D341Med (cell line): ENCODE measurements at regions not wholly inside any gene's neighbourhood (a gene's known extent, or its start where the extent isn't known, plus 50 kb on each side); places are given as distances from the start of the nearest gene placed in this dataset.
"Not testable (repeated sequence)": the region's sequence is repeated elsewhere in the genome, so short reads cannot be mapped to it uniquely, and the experiment has no call there.

ENCODE experiments used
- DNase-seq: peaks from one replicate; pipeline ENCODE4 v3.0.0; 2012; ENCODE audit warnings: low spot score

DNA sequence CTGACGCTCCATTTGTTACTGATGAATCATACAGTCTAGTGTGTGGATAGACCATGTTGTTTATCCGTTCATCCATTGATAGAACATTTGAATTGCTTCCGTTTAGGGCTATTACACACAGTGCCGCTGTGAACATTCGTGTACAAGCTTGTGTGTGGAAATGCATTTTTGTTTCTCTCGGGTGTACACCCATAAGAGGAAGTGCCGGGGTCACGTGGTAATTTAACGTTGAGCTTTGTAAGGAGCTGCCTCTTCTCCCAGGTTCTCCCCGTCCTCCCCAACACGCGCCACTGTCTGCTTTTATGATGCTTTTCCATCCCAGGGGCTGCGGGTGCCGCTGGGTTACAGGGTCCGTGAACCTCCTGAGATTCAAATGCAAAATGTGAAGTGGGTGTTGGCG lies 142.3 kb downstream of the IGLL1 start:
- DNase-seq = no peak

DNA sequence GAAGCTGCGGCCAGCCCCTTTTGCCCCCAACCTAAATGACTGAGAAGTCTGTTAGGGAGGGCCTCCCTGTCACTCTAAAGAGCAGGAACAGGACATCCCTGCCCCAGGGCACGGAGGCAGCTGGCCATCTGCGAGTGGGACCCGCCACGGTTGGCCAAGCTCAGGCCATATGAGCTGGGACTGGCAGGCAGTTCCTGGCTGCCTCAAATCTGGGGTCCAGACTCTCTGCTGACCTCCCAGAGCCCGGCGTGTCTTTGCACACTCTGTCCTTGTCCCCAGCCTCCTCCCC lies 143.0 kb downstream of the IGLL1 start:
- not testable (repeated sequence) for DNase-seq

DNA sequence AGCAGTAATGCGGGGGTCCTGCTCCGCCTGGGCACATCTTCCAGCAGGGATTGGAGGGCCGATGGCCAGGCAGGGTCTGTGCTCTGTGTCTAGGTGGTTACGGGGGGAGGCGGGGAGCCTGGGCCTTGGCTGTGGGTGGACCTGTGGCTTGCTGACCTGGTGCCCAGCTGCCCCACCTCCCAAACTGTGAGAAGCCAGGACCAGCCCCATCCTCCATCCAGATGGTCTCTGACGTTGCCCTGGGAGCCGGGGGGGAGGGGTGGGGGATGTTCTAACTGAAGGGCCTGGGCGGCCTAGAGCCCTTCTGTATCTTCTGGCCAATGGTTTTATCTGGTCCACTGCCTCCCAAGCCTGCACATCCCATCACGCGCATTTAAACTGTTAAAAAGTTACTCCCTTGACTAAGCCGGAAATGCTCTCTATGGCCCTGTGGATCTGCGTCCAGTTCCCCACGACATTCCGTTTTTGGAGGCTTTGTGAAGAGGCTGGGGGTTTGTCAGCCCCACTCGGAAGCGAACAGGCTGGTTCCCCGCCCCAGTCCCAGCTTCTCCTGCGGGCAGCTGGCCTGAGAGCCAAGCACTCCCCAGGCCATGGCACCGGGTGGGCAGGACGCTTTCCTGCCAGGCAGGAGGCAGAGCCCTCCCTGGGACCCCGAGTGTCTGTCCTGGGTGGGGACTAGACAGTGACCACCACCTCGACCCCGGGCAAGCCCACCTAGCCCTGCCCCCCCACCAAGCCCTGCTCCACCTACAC lies 143.6 kb downstream of the IGLL1 start:
- DNase-seq = not testable (repeated sequence)

DNA sequence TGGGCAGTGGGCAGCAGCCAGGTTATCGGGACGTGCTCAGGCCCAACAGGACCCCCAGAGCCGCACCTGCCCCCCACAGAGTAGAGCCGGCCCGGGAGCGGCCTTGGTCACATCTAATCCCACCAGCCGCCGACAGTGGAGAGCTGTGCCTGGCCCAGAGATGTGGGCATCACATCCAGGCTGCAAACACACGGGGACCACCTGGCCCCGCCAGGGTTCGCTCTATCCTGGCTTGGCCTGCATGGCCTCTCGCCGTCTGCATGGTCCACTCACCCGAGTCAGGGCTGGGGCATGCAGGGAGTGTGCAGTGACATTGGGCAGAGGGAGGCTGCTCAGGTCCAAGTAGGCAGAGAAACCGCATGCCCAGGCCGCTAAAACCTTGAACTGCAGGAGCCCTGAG lies 144.9 kb downstream of the IGLL1 start:
- not testable (repeated sequence) for DNase-seq

DNA sequence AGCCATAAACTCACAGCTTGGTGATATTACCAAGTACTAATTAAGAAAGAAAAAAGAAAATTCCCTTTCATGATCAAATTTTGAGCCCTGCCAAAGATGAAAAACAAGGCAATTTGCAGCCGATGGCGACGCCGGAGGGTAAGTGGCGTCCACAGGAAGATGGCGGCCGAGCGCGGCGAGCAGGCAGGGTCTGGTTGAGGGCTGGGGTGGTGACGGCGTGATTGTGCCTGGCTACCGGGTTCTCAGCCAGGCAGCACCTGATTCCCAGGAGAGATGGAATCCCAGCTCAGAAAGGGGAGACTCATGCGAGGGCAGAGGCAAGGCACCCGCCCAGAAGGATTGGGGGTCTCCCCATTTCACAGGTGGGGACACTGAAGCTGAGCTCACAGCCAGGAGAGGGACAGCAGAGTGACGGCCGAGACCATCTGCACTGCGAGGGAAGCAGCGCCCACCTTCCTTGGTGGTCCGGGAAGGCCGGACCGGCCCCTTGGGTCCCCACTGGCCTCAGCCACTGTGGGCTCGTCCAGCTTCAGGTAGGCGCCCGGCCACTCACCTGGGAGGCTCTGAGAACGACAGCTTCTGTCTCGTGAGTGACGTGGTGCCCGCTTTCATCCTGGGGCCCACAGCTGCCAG lies 145.8 kb downstream of the IGLL1 start:
- DNase-seq = not testable (repeated sequence)

DNA sequence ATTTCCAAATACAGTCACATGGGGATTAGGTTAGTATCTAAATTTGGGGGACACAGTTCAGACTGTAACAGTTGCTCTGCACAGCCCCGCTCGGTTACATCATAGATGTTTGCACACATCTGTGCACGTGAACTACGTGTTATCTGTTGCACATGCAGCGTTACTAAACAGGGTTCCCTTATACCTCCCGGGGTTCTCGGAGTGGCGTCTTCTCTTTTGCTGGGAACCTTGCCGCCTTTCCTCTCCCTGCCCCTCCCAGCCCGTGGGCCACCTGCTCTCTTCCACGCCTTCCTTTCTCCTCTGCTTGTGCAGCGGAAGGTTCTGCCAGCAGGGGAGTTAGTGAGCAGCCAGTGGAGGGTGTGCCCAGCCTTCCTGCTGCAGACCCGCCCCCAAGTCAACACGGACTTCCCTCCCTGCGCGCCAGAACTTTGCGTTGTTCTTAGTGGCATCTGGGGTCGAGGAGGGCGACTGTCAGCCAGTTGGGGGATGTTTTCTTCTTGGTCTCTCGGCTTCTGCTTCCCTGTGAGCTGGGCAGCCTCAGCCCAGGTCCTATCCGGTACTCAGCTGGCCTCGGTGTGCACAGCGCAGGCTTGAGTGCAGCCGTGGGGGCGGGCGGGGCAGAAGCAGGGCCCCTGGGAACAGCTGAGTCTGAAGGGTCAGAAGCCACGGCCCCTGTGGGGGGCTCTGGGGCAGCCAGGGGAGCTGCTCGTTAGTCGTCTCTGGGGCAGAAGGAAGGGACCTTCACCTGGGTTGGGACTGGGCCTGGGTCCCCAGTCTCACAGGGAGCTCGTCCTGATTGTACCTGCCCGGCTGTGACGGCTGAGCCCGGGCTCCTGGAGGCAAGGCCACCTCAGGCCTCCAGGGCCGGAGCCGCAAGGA lies 146.7 kb downstream of the IGLL1 start:
- not testable (repeated sequence) for DNase-seq

DNA sequence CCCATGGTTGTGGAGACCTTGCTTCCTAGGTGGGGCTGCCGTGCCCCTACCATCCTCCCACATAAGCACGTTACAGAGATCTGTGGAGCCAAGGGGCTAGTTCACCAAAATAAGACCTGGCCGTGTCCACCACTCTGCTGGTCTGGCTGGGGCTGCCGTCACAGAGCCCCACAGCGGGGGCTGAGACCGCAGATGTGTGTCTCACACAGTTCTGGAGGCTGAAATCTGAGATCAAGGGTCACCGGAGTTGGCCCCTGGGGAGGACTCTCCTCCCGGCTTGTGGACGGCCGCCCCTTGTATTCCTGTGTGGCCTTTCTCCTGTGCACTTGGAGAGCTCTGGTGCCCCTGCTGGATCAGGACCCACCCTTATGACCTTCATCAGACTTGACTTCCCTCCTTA lies 147.4 kb downstream of the IGLL1 start:
- not testable (repeated sequence) for DNase-seq

DNA sequence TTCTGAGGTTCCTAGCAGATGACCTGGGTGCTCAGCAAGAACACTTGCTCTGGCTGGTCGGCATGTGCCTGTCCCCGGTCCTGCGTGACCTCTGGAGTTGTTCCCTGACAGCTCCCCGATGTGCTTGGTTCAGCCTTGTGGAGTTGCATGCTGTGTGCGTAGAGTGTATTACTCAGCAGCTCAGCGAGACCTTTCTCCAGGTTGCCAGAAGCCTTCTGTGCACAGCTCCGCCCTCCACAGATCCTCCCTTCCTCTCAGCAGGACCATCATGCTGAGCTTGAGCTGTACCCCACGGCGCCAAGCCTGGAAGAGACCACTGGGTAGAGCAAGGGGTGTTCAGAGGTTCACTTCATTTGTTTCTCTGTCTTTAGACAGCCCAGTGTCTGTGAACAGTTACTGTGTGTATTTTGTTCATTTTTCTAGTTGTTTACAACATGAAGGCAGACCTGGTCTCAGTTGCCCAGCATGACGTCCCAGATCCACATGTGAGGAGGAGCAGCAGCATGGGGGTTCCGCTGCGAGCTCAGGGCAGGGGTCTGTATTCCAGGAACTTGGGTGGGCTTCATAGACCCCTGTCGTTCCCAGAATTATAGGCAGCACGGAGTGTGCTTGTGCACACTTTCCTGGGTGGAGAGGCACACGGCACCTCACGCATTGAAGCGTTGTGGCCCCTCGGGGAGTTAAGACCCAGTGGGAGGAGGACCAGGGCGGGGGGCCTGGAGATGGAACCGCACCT lies 148.6 kb downstream of the IGLL1 start:
- DNase-seq = no peak

DNA sequence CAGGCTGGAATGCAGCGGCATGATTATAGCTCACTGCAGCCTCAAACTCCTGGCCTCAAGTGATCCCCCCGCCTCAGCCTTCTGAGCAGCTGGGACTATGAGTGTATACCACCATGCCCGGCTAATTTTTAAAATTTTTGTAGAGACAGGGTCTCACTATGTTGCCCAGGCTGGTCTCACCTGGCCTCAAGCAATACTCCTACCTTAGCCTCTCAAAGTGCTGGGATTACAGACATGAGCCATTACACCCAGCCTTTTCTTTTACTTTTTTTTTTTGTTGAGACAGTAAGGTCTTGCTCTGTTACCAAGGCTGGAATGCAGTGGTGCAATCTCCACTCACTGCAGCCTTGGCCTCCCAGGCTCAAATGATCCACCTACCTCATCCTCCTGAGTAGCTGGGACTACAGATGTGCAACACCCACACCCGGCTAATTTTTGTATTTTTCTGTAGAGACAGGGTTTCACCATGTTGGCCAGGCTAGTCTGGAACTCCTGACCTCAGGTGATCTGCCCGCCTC lies 155.5 kb downstream of the IGLL1 start:
- DNase-seq = not testable (repeated sequence)

DNA sequence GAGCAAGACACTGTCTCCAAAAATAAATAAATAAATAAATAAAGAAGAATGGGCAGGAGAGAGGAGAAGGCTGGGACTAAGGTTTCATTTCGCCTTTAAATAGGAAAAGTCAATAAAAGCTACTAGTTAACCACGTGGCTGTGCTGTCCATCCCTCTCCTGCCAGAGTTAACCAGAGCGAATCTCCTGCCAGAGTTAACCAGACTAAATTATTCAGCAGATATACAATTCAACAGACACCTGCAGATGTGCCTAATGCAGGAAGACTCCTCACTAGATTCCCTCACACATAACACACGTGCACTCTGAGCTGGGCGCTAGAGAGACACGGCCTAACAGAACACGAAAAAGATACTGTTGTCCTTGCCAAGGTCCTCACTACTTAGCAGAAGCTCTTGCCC lies 156.1 kb downstream of the IGLL1 start:
- DNase-seq = no peak

DNA sequence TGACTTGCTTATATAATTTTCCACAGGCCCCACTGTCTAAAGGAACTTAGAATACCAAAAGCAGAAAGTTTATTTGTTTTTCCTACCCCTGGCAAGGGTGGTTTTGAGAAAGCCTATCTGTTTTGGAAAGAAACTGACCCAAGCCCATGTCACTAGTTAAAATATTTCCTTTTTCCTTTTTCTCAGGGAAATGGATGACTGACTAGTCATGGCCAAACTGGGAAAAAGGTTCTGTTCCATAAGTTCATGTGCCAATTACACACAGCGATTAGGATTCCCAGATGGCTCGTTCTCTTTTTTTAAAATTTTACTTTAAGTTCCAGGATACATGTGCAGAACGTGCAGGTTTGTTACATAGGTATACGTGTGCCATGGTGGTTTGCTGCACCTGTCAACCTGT lies 157.8 kb downstream of the IGLL1 start:
- not testable (repeated sequence) for DNase-seq

DNA sequence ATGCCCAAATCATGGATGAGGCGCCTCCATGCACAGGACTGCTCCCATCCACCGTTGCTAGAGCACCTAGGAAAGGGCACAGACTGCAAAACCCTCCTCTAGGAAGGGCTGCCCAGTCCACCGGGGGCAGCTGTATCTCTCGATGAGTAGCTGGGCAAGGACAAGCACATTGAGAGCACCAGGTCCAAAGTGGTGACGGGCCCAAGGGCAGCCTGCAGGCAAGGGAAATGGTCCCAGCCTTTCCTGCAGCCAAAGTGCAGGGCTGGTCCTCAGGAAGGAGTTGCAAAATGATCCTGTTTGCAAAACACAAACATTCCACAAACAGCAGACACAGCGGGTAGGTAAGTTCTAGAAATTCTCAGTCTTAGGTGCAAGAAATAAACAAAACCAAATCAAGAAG lies 158.8 kb downstream of the IGLL1 start:
- DNase-seq = not testable (repeated sequence)

DNA sequence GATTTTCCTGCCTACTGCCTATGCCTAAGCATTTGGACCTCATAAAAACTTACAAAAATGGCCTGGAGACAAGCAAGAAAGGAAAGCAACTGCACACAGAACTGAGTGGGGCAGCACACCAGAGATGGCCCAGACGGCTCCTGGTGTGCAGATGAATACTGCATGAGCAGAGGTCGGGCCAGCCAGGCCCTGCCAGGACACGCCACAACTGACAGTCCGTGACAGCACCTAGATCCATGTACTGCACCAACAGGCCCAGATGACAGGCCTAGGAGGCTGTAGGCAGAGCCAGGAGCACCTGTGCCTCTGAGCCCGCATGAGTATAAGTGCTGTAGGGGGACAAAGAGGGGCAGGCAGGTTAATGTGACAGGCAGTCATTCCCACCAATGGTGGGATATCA lies 160.2 kb downstream of the IGLL1 start:
- DNase-seq = no peak

DNA sequence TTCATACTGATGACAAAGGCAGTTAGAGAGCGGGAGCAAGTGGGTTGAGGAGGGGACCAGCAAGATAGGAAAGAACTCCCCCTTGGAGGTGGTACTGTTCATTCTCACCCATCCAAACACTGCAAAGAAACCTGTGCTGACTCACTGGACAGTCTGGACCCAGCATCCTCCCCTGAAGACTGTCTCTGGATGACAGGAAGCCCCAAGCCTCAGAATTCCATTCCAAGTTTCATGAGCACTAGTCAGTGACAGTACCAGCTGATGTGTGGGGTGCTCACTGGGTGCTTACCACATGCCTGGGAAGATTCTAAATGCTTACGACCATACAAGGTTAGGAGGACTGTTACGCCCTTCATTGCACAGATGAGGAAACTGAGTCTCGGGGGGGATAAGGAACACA lies 160.9 kb downstream of the IGLL1 start:
- no peak for DNase-seq

DNA sequence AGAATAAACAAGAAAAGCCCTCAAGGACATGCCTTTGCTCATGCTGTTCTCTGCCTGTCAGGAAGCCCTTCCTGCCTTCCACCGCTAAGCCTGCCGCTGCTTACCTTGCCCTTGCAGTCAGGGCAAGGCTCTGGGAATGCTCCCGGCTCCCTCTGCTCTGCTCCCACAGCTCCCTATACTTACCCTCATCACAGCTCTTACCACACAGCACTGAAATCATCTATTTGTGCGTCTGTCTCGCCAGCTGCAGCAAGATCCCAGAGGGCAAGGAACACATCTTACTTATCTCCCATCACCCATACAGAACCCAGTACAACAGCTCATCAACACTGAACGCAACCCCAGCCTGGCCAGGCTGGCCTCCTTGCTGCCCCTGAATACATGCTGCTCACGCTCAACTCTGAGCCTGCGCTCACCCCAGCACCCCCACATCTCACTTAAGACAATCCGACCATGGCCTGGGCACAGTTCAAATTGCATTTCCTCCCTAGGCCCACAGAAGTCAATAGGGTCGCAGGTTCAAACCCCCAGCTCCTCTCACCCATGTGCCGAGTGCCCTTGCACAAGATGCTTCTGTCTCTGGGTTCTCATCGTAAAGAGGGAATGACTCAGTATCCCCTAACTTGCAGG lies 161.8 kb downstream of the IGLL1 start:
- no peak for DNase-seq

DNA sequence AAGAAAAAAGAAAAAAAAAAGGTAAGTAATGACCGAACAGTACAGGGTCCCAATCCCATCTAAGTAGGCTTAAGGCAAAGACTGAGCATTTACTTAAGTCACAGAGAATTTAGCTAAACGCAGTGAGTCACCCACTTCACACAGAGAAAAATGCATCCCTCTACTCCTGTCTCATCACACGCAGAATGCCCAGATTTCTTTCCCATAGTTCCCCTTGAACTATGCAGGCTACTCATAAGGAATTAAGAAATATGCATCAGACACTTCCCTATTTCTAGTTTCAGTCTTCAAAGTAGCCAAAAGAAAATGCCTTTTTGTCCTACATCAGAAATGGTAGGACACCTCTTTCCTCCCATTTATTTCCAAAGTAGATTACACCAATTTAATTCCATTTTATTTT lies 162.8 kb downstream of the IGLL1 start:
- DNase-seq = not testable (repeated sequence)

DNA sequence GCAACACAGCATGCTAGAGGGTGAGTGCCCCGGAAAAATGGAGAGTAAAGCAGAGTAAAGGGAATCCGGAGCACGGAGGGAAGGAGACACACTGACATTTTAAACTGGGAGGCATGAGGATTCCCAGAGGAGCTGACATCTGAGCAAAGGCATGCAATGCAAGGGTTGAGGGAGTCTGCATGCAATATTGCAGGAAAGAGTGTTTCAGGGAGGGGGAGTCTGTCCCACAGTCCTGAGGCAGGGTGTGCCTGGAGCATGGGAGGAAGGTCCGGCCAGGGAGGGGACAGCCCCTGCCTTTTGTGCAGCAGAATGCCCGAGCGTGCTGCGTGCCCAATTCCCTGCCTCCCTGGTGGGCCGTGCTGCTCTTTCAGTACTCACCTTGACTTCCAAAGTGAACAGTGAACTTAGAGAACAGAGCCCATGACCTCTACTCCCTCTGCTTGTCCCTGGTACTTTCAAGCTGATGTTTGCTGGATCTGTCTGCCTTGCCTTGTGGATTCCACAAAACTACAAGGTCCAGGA lies 163.9 kb downstream of the IGLL1 start:
- DNase-seq = not testable (repeated sequence)

DNA sequence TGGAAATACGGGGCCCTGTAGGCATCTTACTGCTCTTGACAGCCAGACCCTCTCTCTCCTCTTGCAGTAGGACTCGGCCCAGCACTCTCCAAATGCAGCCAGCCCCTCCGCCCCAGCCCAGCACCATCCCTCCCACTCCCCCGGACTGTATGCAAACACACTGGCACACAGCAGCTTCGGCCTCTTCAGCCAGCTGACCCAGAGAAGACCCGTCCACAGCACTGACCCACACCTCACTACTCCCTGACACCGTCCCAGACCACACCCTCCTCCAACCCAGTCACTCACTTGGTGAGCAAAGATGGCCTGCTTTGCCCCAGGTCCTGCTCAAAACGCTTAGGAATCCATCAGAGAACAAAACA lies 164.6 kb downstream of the IGLL1 start:
- DNase-seq = no peak

DNA sequence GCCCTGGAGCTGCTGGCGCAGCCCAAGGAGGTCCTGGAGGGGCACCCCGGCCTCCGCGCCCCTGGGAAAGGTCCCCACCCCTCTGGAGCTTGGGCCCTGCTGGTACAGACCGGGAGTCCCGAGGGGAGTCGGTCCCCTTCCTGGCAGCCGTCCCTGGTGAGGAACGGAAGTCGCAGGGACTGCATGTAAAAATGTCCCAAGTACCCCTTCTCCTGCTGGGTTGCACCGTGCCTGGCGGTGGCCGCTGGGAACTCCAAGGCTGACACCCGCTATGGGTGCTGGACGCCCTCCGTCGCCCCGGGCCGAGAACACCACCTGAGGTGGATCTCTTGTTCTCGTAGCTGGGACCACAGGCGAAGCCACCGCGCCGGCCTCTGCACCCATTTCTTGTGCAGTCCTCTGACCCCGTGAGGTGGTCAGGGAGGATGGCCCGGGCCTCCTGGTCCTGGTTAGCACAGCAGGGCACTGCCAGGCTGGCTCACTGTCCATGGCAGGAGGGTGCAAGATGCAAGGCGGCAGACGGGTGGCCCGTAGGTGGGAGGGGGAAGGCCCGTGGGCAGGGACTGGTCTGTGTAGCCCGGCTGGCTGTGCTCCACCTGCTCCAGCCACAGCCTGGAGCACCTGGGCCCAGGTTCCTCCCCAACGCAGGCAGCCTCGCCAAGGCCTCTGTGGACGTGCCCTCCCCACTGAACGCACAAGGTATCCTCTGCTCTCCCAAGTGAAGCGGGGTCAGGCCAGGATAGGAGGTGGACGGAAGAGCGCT lies 165.2 kb downstream of the IGLL1 start:
- peak; percentile 24 for DNase-seq

DNA sequence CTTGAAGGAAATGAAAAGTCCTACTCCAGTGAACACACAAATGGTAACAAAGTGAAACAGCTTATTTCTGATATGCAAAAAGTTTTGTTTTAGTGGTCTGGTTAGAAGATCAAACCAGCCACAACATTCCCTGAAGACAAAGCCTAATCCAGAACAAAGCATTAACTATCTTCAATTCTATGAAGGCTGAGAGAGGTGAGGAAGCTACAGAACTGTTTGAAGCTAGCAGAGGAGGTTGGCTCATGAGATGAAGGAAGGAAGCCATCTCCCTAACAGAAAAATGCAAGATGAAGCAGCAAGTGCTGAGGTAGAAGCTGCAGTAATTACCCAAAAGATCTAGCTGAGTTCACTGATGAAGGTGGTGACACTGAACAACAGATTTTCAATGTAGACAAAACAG lies 168.4 kb downstream of the IGLL1 start:
- no peak for DNase-seq

DNA sequence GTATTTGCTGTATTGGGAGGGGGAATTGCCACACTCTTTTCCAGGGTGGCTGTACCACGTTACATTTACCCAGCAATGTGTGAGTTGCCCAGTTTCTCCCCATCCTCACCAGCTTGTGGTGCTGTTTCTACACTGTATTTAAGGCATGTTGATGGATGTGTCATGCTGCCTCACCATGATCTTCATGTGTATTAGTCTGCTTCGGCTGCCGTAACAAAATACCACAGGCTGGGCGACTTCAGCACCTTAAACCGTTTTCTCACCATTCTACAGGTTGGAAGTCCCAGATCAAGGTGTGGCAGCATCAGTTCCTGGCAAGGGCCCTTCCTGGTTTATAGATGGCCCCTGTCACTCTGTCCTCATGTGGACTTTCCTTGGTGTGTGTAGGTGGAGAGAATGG lies 169.7 kb downstream of the IGLL1 start:
- no peak for DNase-seq
